ENCODE measurements at regions not wholly inside any gene's neighbourhood (a gene's known extent, or its start where the extent isn't known, plus 50 kb on each side); places are given as distances from the start of the nearest gene placed in this dataset.

GRCh38 chr16:80077696-80078095 is 463.1 kb upstream of the DYNLRB2 start:
- TF ChIP-seq CTCF (conservative IDR thresholded peaks at IDR 0.05; ENCODE audit: low read depth, low read length) (no peak), EZH2phosphoT487 (IDR thresholded peaks at IDR 0.05; ENCODE audit: borderline replicate concordance, low read length) (no peak)

All from PC-3 (cell line).